Gastrocnemius medialis (tissue), 4 donors: ENCODE measurements at regions not wholly inside any gene's neighbourhood (a gene's known extent, or its start where the extent isn't known, plus 50 kb on each side); places are given as distances from the start of the nearest gene placed in this dataset.

Source experiments
- CTCF ChIP-seq, 5 experiments: fragments of 450-650 bp in 3 of 5; fragments of 200-600 bp in 2 of 5; sonication (generic) in 2 of 5; IDR thresholded peaks in 4 of 5; conservative IDR thresholded peaks in 1 of 5; 1 replicate in 4 of 5; 2 replicates in 1 of 5; pipeline ENCODE4 v1.5.1; 2016 to 2019; ENCODE audit warnings: antibody characterized with exemption in 5 of 5, mild to moderate bottlenecking in 3 of 5, moderate library complexity in 3 of 5
- POLR2A ChIP-seq, 2 donors: fragments of 450-650 bp; IDR thresholded peaks; one replicate each; pipeline ENCODE4 v1.6.1; 2017; ENCODE audit warnings: antibody characterized with exemption in 2 of 2, mild to moderate bottlenecking in 2 of 2, moderate library complexity in 2 of 2

- TF ChIP-seq POLR2A (IDR thresholded peaks at IDR 0.05) (no peak), CTCF (IDR thresholded peaks at IDR 0.05 in 4 of 5, conservative IDR thresholded peaks at IDR 0.05 in 1 of 5) (no peak)
These were observed 293.5 kb downstream of the ZNF674 start for GRCh38 chrX:46251755-46252154.
